Transverse colon (tissue), 4 donors: ENCODE measurements at regions not wholly inside any gene's neighbourhood (a gene's known extent, or its start where the extent isn't known, plus 50 kb on each side); places are given as distances from the start of the nearest gene placed in this dataset.

ENCODE experiments used
- CTCF ChIP-seq, 5 experiments: fragments of 200-600 bp in 3 of 5; fragments of 450-650 bp in 2 of 5; sonication (generic) in 3 of 5; IDR thresholded peaks; 1 replicate in 2 of 5; 2 replicates in 3 of 5; pipeline ENCODE4 v1.5.1; 2016 to 2017; ENCODE audit warnings: antibody characterized with exemption in 5 of 5, inconsistent platforms in 3 of 5, mild to moderate bottlenecking in 2 of 5, moderate library complexity in 1 of 5
- POLR2AphosphoS5 ChIP-seq, 3 donors: sonication (generic); formaldehyde crosslinking; IDR thresholded peaks; one replicate each; pipeline ENCODE4 v1.6.1; 2016; ENCODE audit warnings: antibody characterized with exemption in 3 of 3

GRCh38 chr14:96940009-96940408, 142.8 kb downstream of the VRK1 start:
- TF ChIP-seq CTCF (IDR thresholded peaks at IDR 0.05) (no peak), POLR2AphosphoS5 (IDR thresholded peaks at IDR 0.05) (no peak)
